ENCODE measurements at regions not wholly inside any gene's neighbourhood (a gene's known extent, or its start where the extent isn't known, plus 50 kb on each side); places are given as distances from the start of the nearest gene placed in this dataset.

- no peak for TF ChIP-seq CTCF (IDR thresholded peaks at IDR 0.05)
- TF ChIP-seq POLR2A (IDR thresholded peaks at IDR 0.05), result no peak
Measured at GRCh38 chr17:79361221-79361734, 249.6 kb downstream of the RBFOX3 start.

Data from uterus (tissue), 2 donors.